T follicular helper cell (primary cell): ENCODE measurements at regions not wholly inside any gene's neighbourhood (a gene's known extent, or its start where the extent isn't known, plus 50 kb on each side); places are given as distances from the start of the nearest gene placed in this dataset.

ENCODE experiments used
- DNase-seq: peaks from one replicate; pipeline ENCODE4 v3.0.0-alpha.2; 2020; ENCODE audit warnings: low read depth

DNA sequence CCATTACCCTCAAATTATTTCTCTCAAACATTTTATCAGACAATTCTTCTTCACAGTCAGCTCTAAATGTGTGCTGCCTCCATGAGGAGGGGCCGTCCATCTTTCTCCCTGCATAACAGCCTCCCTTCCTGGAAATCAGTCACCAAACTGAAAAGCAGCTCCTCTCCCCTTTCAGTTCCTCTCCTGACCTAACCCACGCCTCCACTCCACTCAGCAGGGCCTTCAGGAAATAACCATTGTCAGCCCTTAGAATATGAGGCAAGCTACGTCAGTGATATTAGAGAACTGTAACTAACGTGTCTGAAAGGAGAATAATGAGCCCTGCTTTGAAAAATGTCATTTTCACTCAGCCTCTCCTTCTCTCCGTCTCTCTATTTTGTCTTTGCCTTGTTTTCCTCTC, 116.2 kb downstream of the OLFM4 start:
- no peak for DNase-seq

DNA sequence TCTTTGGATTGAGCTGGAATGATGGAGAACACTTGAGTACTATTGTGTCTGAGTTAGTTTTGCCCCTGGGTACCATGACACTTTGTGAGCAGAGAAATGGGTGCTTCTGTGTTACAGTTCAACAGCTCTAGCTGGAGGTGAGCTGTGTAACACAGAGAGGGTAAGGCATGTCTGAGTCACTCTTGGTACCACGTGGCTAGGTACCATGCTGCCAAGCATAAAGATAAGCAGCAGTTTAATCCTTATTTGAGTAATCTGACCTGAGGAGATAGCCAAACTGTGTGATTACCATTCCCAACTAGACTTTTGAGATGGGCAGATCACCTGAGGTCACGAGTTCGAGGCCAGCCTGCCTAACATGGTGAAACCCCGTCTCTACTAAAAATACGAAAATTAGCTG, 122.0 kb downstream of the OLFM4 start:
- DNase-seq: no peak

- peak; percentile 0 for DNase-seq
Measured at GRCh38 chr13:53151336-53152056, 122.9 kb downstream of the OLFM4 start.

DNA sequence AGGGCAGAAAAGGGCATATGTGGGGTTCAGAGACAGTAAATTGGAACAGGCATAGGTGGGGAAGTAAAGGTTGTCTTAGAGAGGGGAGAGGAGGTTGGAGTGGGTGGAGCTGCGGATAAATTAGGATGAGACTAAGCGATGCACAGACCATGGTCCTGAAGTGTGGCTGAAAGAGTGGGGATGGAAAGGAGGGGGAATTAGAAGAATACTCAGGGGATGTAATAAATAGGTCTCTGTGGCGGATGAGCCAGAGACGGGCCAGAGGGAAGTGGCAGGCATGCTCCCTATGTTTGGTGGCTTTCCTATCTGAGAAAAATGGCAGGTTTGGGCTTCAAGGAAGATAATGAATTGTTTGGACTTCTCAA, 123.4 kb downstream of the OLFM4 start:
- DNase-seq: no peak

DNA sequence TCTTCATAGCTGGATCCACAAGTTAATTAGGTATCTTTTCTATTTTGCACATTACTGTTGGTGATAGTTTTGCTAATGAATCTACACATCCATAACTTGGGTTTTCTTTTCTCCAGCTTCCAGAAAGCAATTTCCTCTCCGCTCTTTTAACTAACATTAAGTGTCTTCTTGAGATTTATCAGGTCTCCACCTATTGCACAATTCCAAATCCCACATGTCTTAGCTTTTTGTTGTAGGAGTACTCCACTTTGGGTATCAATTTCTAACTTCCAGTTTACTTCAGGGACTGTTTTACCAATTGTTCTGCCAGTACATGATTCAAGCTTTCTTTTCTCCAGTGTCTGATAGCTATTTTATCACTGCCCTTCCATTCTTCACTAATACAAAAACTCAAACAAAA, 129.6 kb downstream of the OLFM4 start:
- DNase-seq: no peak

DNA sequence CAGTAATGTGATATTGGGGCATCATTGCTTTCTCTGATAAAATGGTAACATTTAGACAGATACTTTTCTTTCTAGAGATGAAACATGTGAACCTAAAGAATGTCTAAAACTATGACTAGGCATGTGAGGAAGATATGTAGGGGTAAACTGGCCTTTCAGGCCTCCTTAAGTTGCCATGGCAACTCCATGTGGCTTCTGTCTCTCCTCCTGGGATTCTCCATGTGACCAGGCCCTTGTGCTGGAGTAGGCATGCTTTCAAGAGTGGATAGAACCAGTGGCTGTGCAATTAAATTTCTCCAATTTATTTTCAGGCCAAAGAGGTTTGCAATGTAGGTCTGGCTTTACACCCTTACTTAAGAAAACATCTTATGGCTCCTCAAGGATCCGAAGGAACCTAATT, 130.8 kb downstream of the OLFM4 start:
- DNase-seq: no peak

DNA sequence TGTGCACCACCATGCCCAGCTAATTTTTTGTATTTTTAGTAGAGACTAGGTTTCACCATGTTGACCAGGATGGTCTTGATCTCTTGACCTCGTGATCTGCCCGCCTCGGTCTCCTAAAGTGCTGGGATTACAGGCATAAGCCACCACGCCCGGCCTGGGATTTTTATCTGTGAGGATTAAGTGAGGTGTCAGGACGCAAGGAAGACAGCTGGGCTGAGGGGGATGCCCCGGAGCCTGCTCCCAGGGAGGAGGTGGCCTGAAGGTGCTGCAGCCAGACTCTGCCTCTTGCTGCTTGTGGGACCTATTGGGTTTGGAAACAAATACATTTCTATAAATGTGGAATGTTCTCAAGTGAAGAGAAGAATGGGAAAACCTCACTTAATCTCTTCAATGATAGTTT, 131.6 kb downstream of the OLFM4 start:
- no peak for DNase-seq

DNA sequence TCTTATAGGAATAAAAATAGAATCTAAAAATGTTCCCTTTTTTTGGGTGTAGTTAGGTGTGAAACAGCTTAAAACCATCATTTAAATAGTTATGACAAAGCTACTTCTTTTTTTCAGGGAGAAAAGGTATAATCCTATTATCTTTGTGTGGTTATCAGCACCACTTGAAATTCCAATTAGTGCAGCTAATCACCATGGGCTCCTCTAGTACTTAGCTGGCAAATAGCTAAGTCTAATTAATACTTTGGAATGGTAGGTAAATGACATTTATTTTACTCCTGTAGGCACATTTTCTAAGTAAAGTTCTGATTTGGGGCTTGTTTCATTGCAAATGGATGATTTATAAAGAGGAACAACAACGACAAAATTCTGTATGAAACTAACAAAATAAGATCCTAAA, 132.6 kb downstream of the OLFM4 start:
- DNase-seq: no peak

DNA sequence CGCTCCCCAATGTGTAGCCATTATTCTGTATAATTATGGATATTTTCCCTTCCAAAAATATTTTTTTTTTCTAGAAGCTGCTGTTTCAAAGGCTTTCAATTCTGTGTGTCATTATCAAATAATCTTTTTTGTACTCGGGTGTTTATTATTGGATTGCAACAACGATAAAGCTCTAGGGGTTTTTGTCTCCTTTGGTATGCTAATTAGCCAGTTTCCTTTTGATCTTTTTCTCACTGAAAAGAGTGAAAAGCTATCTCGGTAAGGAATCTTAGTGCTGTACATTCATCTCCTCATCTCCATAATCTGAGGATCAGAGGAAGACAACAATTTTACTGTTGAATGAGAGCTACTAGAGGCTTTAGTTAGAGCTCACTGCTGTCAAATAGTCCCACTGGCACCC, 136.6 kb downstream of the OLFM4 start:
- no peak for DNase-seq

DNA sequence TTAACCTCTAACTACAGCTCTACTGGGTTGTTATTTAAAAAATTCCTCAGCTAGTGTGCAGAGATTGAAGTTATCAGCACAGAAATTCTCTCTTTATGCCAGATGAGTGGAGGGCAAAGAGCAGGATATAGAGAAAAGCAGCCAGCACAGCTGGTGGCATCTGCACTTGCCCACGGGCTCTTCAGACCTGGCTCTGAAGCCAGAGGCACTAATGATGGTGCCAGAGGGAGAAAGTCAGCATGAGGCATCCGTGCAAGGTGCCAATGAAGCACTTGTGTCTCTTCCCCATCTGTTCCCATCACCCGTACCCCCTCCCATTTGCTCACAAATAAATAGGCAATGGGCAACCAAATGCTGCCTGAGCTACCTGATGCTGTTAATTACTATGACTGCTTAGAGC, 138.9 kb downstream of the OLFM4 start:
- DNase-seq: no peak

DNA sequence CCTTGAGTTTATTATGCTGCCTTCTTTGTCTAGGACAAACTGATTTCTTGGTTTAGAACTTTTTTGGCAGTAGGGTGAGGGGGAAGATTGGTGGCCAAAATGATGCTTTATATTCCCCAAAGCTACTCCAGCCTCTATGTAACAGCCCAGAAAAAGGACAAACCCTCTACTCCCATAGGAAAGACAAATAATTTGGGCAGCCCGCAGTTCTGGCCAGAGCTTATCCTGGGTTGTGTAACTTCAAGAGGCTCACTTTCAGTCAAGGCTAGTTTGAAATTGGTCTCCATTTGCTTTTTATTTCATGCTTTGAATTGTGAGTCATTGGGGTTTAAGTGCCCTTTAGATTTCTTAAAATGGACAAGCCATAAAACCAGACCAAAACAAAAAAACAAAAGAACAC, 142.3 kb downstream of the OLFM4 start:
- DNase-seq: no peak

GRCh38 chr13:53174545-53174944, 145.9 kb downstream of the OLFM4 start:
- no peak for DNase-seq

DNA sequence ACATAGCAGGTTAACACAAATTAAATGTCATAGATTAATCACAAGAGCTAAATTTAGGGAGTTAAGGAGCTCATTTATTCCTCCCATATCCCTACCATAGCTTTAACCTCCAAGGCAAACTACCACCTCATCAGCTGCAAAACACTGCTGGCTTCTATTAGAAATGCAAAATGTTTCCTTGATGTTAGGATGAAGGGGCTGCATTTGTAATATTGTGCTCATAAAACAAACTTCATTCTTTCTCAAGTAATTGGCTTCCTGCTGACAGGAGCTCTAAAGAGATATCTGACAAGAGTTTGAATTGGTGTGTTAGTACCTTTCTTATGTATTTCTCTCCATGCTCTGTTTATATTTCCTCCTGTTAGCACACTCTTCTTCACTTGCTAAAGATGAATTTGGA, 152.1 kb downstream of the OLFM4 start:
- no peak for DNase-seq

DNA sequence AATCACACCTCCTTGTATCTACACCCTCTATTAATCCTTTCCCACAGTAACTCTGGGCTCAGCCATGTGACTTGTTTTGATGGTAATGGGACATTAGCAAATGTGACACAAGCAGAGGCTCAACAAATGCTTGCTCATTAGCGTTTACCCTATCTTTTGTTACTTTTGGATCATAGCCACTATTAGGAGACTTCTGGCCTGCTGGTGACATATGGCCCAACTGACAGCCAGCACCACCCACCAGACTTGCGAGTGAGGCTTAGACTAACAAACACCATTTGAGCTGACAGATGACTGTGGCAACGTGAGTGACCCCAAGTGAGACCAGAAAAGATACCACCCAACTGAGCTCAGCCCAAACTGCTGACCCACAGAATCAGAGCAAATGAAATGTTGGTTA, 154.1 kb downstream of the OLFM4 start:
- DNase-seq: no peak

- no peak for DNase-seq
Measured at GRCh38 chr13:53188120-53188519, 159.5 kb downstream of the OLFM4 start.

- no peak for DNase-seq
Measured at GRCh38 chr13:53189162-53189561, 160.5 kb downstream of the OLFM4 start.

- no peak for DNase-seq
Measured at GRCh38 chr13:53191091-53191490, 162.5 kb downstream of the OLFM4 start.

DNA sequence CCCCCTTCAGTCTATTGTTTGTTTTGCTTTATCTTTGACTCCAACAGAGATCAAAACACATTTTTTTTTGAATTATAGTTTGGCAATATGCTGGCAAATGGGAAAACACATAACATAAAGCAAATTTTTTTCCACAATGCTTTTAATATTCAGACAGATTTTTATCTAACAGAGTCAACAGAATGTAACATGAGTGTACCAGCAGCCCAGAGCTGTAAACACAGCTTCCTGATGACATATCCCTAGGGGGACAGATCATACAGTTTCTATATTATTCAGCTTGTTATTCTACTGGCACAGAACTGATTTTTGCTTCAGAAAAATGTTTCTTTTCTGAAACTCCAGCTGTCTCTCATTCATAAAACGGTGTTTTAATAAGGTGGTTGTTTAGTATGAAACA, 168.8 kb downstream of the OLFM4 start:
- DNase-seq: no peak

DNA sequence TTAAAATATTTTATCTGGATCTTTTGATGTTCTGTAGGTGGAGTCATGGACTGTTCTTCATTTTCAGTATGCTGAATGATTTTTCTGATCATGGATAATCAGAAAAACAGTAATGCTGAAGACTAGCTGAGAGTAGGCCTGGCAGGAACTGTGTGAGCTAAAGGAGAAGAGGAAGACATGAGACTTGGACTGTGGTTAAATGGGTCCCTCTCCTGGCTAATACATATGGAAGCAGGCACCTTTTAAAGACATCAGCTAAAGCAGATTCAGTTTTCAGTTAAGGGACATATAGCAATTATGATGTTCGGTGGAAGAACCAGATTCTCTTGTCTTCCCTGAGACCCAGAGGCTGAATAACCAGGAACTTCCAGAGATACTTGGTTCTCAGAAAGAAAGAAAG, 169.4 kb downstream of the OLFM4 start:
- DNase-seq: no peak

GRCh38 chr13:53198736-53199135, 170.1 kb downstream of the OLFM4 start:
- DNase-seq: no peak

DNA sequence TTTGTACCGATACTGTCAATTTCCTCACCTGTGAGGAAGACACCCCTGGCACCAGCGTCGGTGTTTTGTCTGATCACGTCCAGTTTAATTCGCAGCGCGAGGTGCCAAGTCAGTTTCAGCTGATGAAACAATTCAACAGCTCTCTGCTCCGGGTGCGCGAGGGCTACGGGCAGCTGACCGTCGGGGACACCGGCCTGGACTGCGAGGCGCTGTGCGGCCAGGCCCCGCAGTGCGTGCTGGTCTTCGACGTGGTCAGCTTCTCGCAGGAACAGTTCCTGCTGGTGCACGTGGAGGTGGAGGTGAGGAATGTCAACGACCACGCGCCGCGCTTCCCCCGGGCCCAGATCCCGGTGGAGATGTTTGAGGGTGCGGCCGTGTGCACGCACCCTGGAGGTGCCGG, 171.5 kb downstream of the OLFM4 start:
- DNase-seq: no peak

GRCh38 chr13:53200498-53201453, 172.2 kb downstream of the OLFM4 start:
- DNase-seq: no peak

DNA sequence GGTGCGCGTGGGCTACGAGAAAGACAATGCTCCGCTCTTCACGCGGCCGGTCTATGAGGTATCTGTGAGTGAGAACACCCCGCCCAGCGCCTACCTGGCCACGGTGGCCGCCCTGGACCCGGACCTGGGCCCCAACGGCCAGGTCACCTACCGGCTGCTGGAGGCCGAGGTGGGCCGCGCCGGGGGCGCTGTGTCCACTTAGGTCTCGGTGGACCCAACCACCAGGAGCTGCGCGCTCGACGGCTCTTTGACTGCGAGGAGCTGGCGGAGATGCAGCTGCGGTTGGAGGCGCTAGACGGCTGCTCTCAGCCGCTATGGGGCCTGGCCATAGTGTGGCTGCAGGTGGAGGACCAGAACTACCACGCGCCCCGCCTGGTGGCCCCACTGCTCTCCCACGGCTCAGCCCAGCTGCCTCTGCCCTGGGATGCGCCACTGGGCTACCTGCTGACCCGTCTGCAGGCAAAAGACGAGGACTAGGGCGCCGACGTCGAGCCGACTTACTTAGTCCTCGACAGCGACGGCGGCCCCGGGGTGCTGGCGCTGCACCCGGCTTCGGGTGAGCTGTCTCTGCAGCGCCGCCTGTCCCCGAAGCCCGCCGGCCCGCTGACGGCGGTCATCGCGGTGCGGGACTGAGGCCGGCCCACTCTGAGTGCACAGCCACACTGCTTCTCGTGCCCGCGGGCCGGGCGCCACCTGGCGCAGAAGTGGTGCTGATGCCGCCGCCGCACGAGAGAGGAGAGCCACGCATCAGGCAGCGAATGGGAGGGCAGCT, 173.0 kb downstream of the OLFM4 start:
- no peak for DNase-seq
